ENCODE measurements at regions not wholly inside any gene's neighbourhood (a gene's known extent, or its start where the extent isn't known, plus 50 kb on each side); places are given as distances from the start of the nearest gene placed in this dataset.

GRCh38 chr3:177438596-177439220, 241.4 kb upstream of the TBL1XR1 start:
- DNase-seq (ENCODE audit: low read depth, low spot score) = no peak
- no peak for TF ChIP-seq CTCF (IDR thresholded peaks at IDR 0.05; ENCODE audit: insufficient read depth, low read length, missing control alignments)
- CTCF ChIA-PET = no interaction called here
- H3K4me3 ChIP-seq (ENCODE audit: low read depth, low read length) = no peak overlapping the region
- POLR2A ChIA-PET = no interaction called here

- no peak for TF ChIP-seq CTCF (IDR thresholded peaks at IDR 0.05; ENCODE audit: insufficient read depth, low read length, missing control alignments)
- ChIA-PET CTCF (no interaction called here), POLR2A (no interaction called here)
- DNase-seq (ENCODE audit: low read depth, low spot score) = no peak
- no peak overlapping the region for H3K4me3 ChIP-seq (ENCODE audit: low read depth, low read length)
Observed at GRCh38 chr3:177439694-177440269, 242.5 kb upstream of the TBL1XR1 start.

GRCh38 chr3:177440456-177441104, 243.3 kb upstream of the TBL1XR1 start:
- CTCF ChIA-PET = no interaction called here
- H3K4me3 ChIP-seq (ENCODE audit: low read depth, low read length) = no peak overlapping the region
- DNase-seq (ENCODE audit: low read depth, low spot score) = no peak
- POLR2A ChIA-PET = no interaction called here
- TF ChIP-seq CTCF (IDR thresholded peaks at IDR 0.05; ENCODE audit: insufficient read depth, low read length, missing control alignments) = no peak

- CTCF ChIA-PET = no interaction called here
- TF ChIP-seq CTCF (IDR thresholded peaks at IDR 0.05; ENCODE audit: insufficient read depth, low read length, missing control alignments) = no peak
- POLR2A ChIA-PET = no interaction called here
- no peak overlapping the region for H3K4me3 ChIP-seq (ENCODE audit: low read depth, low read length)
- DNase-seq (ENCODE audit: low read depth, low spot score) = no peak
Observed at GRCh38 chr3:177441276-177441812, 244.1 kb upstream of the TBL1XR1 start.

GRCh38 chr3:177441813-177442646, 244.7 kb upstream of the TBL1XR1 start:
- no peak for DNase-seq (ENCODE audit: low read depth, low spot score)
- no peak overlapping the region for H3K4me3 ChIP-seq (ENCODE audit: low read depth, low read length)
- ChIA-PET POLR2A (no interaction called here), CTCF (no interaction called here)
- TF ChIP-seq CTCF (IDR thresholded peaks at IDR 0.05; ENCODE audit: insufficient read depth, low read length, missing control alignments) = no peak

- no peak for DNase-seq (ENCODE audit: low read depth, low spot score)
- no peak for TF ChIP-seq CTCF (IDR thresholded peaks at IDR 0.05; ENCODE audit: insufficient read depth, low read length, missing control alignments)
- ChIA-PET CTCF (interaction anchor here (0.6 kb wide), 1 partner anchor 8 kb away, joined by 3 read pairs; no protein-coding TSS in a partner anchor), POLR2A (no interaction called here)
- no peak overlapping the region for H3K4me3 ChIP-seq (ENCODE audit: low read depth, low read length)
Observed at GRCh38 chr3:177443469-177443868, 246.2 kb upstream of the TBL1XR1 start.

Data from AG04449 (cell line).